DMS153 (cell line): ENCODE measurements at regions not wholly inside any gene's neighbourhood (a gene's known extent, or its start where the extent isn't known, plus 50 kb on each side); places are given as distances from the start of the nearest gene placed in this dataset.
"Not testable (repeated sequence)": the region's sequence is repeated elsewhere in the genome, so short reads cannot be mapped to it uniquely, and the experiment has no call there.

Source experiments
- DNase-seq: peaks from one replicate; lab custom pipeline; 2025; lab: John Stamatoyannopoulos, UW

- DNase-seq, result no peak
Measured at GRCh38 chr9:124084087-124084486, 72.5 kb downstream of the LHX2 start.

- no peak for DNase-seq
Measured at GRCh38 chr9:124087226-124087625, 75.7 kb downstream of the LHX2 start.

GRCh38 chr9:124088476-124088837 lies 76.9 kb downstream of the LHX2 start:
- DNase-seq, result no peak

GRCh38 chr9:124089631-124090488 lies 78.3 kb downstream of the LHX2 start:
- DNase-seq, result peak; percentile 18

- no peak for DNase-seq
Measured at GRCh38 chr9:124098141-124098905, 86.8 kb downstream of the LHX2 start.

- DNase-seq, result no peak
Measured at GRCh38 chr9:124099860-124100259, 88.3 kb downstream of the LHX2 start.

GRCh38 chr9:124101215-124101968 lies 89.8 kb downstream of the LHX2 start:
- no peak for DNase-seq

- DNase-seq, result no peak
Measured at GRCh38 chr9:124101969-124102345, 90.4 kb downstream of the LHX2 start.

- no peak for DNase-seq
Measured at GRCh38 chr9:124102363-124102762, 90.8 kb downstream of the LHX2 start.

- no peak for DNase-seq
Measured at GRCh38 chr9:124105266-124105665, 93.7 kb downstream of the LHX2 start.

GRCh38 chr9:124108216-124108615 lies 96.6 kb downstream of the LHX2 start:
- DNase-seq, result peak; percentile 76

GRCh38 chr9:124110307-124110915 lies 98.8 kb downstream of the LHX2 start:
- DNase-seq, result no peak

GRCh38 chr9:124116683-124117363 lies 105.3 kb downstream of the LHX2 start:
- no peak for DNase-seq

- no peak for DNase-seq
Measured at GRCh38 chr9:124118894-124119293, 107.3 kb downstream of the LHX2 start.

- DNase-seq, result no peak
Measured at GRCh38 chr9:124120272-124120671, 108.7 kb downstream of the LHX2 start.

GRCh38 chr9:124121725-124122124 lies 110.2 kb downstream of the LHX2 start:
- no peak for DNase-seq

GRCh38 chr9:124122321-124122720 lies 110.8 kb downstream of the LHX2 start:
- no peak for DNase-seq

- DNase-seq, result no peak
Measured at GRCh38 chr9:124122813-124123462, 111.4 kb downstream of the LHX2 start.

- DNase-seq, result not testable (repeated sequence)
Measured at GRCh38 chr9:124123621-124124020, 112.1 kb downstream of the LHX2 start.

GRCh38 chr9:124124729-124125650 lies 113.4 kb downstream of the LHX2 start:
- DNase-seq, result peak; percentile 96
